Testis (tissue), 2 donors: ENCODE measurements at regions not wholly inside any gene's neighbourhood (a gene's known extent, or its start where the extent isn't known, plus 50 kb on each side); places are given as distances from the start of the nearest gene placed in this dataset.

ENCODE experiments used
- POLR2A ChIP-seq: fragments of 450-650 bp; IDR thresholded peaks from one replicate; pipeline ENCODE4 v1.6.1; 2017; ENCODE audit warnings: antibody characterized with exemption, mild to moderate bottlenecking, moderate library complexity
- TF ChIP-seq, protein P1 (sequence below), 3 experiments: fragments of 450-650 bp in 2 of 3; fragments of 200-600 bp in 1 of 3; sonication (generic) in 1 of 3; IDR thresholded peaks; one replicate each; pipeline ENCODE4 v1.5.1; 2016 to 2019; ENCODE audit warnings: antibody characterized with exemption in 3 of 3, mild to moderate bottlenecking in 2 of 3, moderate library complexity in 1 of 3

- TF ChIP-seq, protein P1, sequence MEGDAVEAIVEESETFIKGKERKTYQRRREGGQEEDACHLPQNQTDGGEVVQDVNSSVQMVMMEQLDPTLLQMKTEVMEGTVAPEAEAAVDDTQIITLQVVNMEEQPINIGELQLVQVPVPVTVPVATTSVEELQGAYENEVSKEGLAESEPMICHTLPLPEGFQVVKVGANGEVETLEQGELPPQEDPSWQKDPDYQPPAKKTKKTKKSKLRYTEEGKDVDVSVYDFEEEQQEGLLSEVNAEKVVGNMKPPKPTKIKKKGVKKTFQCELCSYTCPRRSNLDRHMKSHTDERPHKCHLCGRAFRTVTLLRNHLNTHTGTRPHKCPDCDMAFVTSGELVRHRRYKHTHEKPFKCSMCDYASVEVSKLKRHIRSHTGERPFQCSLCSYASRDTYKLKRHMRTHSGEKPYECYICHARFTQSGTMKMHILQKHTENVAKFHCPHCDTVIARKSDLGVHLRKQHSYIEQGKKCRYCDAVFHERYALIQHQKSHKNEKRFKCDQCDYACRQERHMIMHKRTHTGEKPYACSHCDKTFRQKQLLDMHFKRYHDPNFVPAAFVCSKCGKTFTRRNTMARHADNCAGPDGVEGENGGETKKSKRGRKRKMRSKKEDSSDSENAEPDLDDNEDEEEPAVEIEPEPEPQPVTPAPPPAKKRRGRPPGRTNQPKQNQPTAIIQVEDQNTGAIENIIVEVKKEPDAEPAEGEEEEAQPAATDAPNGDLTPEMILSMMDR (IDR thresholded peaks at IDR 0.05): no peak
- TF ChIP-seq POLR2A: no peak
Measured at GRCh38 chr12:42846782-42847181, 257.2 kb upstream of the PRICKLE1 start.
